Calu3 (cell line): ENCODE measurements at regions not wholly inside any gene's neighbourhood (a gene's known extent, or its start where the extent isn't known, plus 50 kb on each side); places are given as distances from the start of the nearest gene placed in this dataset.

ENCODE experiments used
- BruUV-seq: library from RNA; stranded (reverse); fragments of 400-500 nt; replicated peaks from 2 replicates; lab custom pipeline; 2021; lab: Mats Ljungman, UMichigan
- CTCF ChIA-PET: fragments of 300-600 bp; sonication (Branson Sonifier 250); formaldehyde crosslinking; loops from one replicate; lab custom pipeline; 2022; ENCODE audit warnings: antibody characterized with exemption; lab: Charles Lee
- DNase-seq: peaks from one replicate; pipeline ENCODE4 v3.0.0; 2022
- H3K27ac Mint-ChIP-seq: one replicate; pipeline ENCODE4 v1.8.0; 2022; ENCODE audit warnings: mixed read lengths; ENCODE audit not compliant: unreplicated experiment
- H3K27me3 Mint-ChIP-seq: one replicate; pipeline ENCODE4 v1.8.0; 2022; ENCODE audit warnings: mixed read lengths; ENCODE audit not compliant: unreplicated experiment
- H3K36me3 Mint-ChIP-seq: one replicate; pipeline ENCODE4 v1.8.0; 2022; ENCODE audit warnings: mild to moderate bottlenecking, moderate library complexity, mixed read lengths; ENCODE audit not compliant: insufficient read depth, unreplicated experiment
- H3K4me1 Mint-ChIP-seq: one replicate; pipeline ENCODE4 v1.8.0; 2022; ENCODE audit warnings: mild to moderate bottlenecking, low read depth, mixed read lengths; ENCODE audit not compliant: unreplicated experiment
- H3K4me3 Mint-ChIP-seq: one replicate; pipeline ENCODE4 v1.8.0; 2022; ENCODE audit warnings: mild to moderate bottlenecking, low read depth, moderate library complexity, mixed read lengths; ENCODE audit not compliant: unreplicated experiment
- H3K9me3 Mint-ChIP-seq: one replicate; pipeline ENCODE4 v1.8.0; 2022; ENCODE audit warnings: low read depth, mixed read lengths; ENCODE audit not compliant: unreplicated experiment
- CTCF ChIP-seq: fragments of 200-600 bp; IDR thresholded peaks from one replicate; pipeline ENCODE4 v1.8.0; 2022; ENCODE audit warnings: antibody characterized with exemption; ENCODE audit not compliant: unreplicated experiment
- intact Hi-C: fragments of 100-400 bp; cut with micrococcal nuclease; formaldehyde crosslinking; loops from one replicate; pipeline ENCODE4 v1.10.0; 2022; ENCODE audit not compliant: unreplicated experiment

- no peak for DNase-seq
- Mint-ChIP-seq H3K27ac (no peak overlapping the region), H3K36me3 (no peaks in the 10 kb centered on the region), H3K27me3 (no peaks in the 10 kb centered on the region), H3K4me1 (no peaks in the 10 kb centered on the region), H3K9me3 (peaks cover 2% of the 10 kb centered on the region), H3K4me3 (no peak overlapping the region)
- no peak for TF ChIP-seq CTCF
- intact Hi-C loops: no loop called here
- CTCF ChIA-PET: no interaction called here
- no TSS peak for BruUV-seq
Observed at GRCh38 chr20:22093122-22093521, 387.7 kb downstream of the PAX1 start.

- no peaks in the 10 kb centered on the region for H3K27me3 Mint-ChIP-seq
- H3K9me3 Mint-ChIP-seq: peaks cover 2% of the 10 kb centered on the region
- BruUV-seq: no TSS peak
- no peak for DNase-seq
- CTCF ChIA-PET: no interaction called here
- H3K4me3 Mint-ChIP-seq: no peak overlapping the region
- no peaks in the 10 kb centered on the region for H3K36me3 Mint-ChIP-seq
- no peak overlapping the region for H3K27ac Mint-ChIP-seq
- H3K4me1 Mint-ChIP-seq: no peaks in the 10 kb centered on the region
- intact Hi-C loops: no loop called here
- TF ChIP-seq CTCF: no peak
Observed at GRCh38 chr20:22088882-22089281, 383.4 kb downstream of the PAX1 start.

- BruUV-seq: no TSS peak
- no peaks in the 10 kb centered on the region for H3K4me1 Mint-ChIP-seq
- H3K36me3 Mint-ChIP-seq: no peaks in the 10 kb centered on the region
- no peak for TF ChIP-seq CTCF
- DNase-seq: no peak
- no peaks in the 10 kb centered on the region for H3K27me3 Mint-ChIP-seq
- intact Hi-C loops: no loop called here
- H3K27ac Mint-ChIP-seq: no peak overlapping the region
- H3K4me3 Mint-ChIP-seq: no peak overlapping the region
- CTCF ChIA-PET: no interaction called here
- peaks cover 2% of the 10 kb centered on the region for H3K9me3 Mint-ChIP-seq
Observed at GRCh38 chr20:22080985-22081384, 375.5 kb downstream of the PAX1 start.

GRCh38 chr20:22074635-22075034 is 369.2 kb downstream of the PAX1 start:
- CTCF ChIA-PET: no interaction called here
- intact Hi-C loops: no loop called here
- Mint-ChIP-seq H3K27me3 (no peaks in the 10 kb centered on the region), H3K36me3 (no peaks in the 10 kb centered on the region), H3K27ac (no peak overlapping the region), H3K4me1 (no peaks in the 10 kb centered on the region), H3K9me3 (no peaks in the 10 kb centered on the region), H3K4me3 (no peak overlapping the region)
- BruUV-seq: no TSS peak
- no peak for DNase-seq
- TF ChIP-seq CTCF: no peak
